ENCODE measurements at regions not wholly inside any gene's neighbourhood (a gene's known extent, or its start where the extent isn't known, plus 50 kb on each side); places are given as distances from the start of the nearest gene placed in this dataset.
A peak's percentile ranks its signal among the peaks of the same experiment; 100 is the strongest.

GRCh38 chr7:25790963-25791362 is 361.0 kb upstream of the NFE2L3 start:
- DNase-seq, result no peak

GRCh38 chr7:25792586-25792985 is 359.4 kb upstream of the NFE2L3 start:
- no peak for DNase-seq

GRCh38 chr7:25795824-25796235 is 356.2 kb upstream of the NFE2L3 start:
- peak; percentile 47 for DNase-seq

GRCh38 chr7:25798344-25798743 is 353.7 kb upstream of the NFE2L3 start:
- no peak for DNase-seq

GRCh38 chr7:25801214-25801613 is 350.8 kb upstream of the NFE2L3 start:
- no peak for DNase-seq

- no peak for DNase-seq
Measured at GRCh38 chr7:25802057-25802456, 349.9 kb upstream of the NFE2L3 start.

- no peak for DNase-seq
Measured at GRCh38 chr7:25802473-25802872, 349.5 kb upstream of the NFE2L3 start.

GRCh38 chr7:25803117-25803887 is 348.7 kb upstream of the NFE2L3 start:
- no peak for DNase-seq

GRCh38 chr7:25804154-25804553 is 347.8 kb upstream of the NFE2L3 start:
- DNase-seq, result no peak

- peak; percentile 85 for DNase-seq
Measured at GRCh38 chr7:25805027-25805687, 346.8 kb upstream of the NFE2L3 start.

GRCh38 chr7:25807086-25807611 is 344.8 kb upstream of the NFE2L3 start:
- no peak for DNase-seq

GRCh38 chr7:25809441-25809840 is 342.6 kb upstream of the NFE2L3 start:
- DNase-seq, result no peak

- no peak for DNase-seq
Measured at GRCh38 chr7:25812086-25812850, 339.7 kb upstream of the NFE2L3 start.

GRCh38 chr7:25813381-25813780 is 338.6 kb upstream of the NFE2L3 start:
- no peak for DNase-seq

- DNase-seq, result no peak
Measured at GRCh38 chr7:25815711-25816110, 336.3 kb upstream of the NFE2L3 start.

GRCh38 chr7:25820432-25821040 is 331.5 kb upstream of the NFE2L3 start:
- DNase-seq, result no peak

GRCh38 chr7:25821225-25821624 is 330.8 kb upstream of the NFE2L3 start:
- no peak for DNase-seq

- no peak for DNase-seq
Measured at GRCh38 chr7:25822823-25823222, 329.2 kb upstream of the NFE2L3 start.

GRCh38 chr7:25823571-25823970 is 328.4 kb upstream of the NFE2L3 start:
- no peak for DNase-seq

- no peak for DNase-seq
Measured at GRCh38 chr7:25828468-25828867, 323.5 kb upstream of the NFE2L3 start.

- no peak for DNase-seq
Measured at GRCh38 chr7:25829663-25830062, 322.3 kb upstream of the NFE2L3 start.

GRCh38 chr7:25830215-25830614 is 321.8 kb upstream of the NFE2L3 start:
- no peak for DNase-seq

- DNase-seq, result no peak
Measured at GRCh38 chr7:25831062-25831691, 320.8 kb upstream of the NFE2L3 start.

All from fibroblast of skin of right quadriceps (primary cell).